ENCODE measurements at regions not wholly inside any gene's neighbourhood (a gene's known extent, or its start where the extent isn't known, plus 50 kb on each side); places are given as distances from the start of the nearest gene placed in this dataset.
"Not testable (repeated sequence)": the region's sequence is repeated elsewhere in the genome, so short reads cannot be mapped to it uniquely, and the experiment has no call there.

- no peaks in the 10 kb centered on the region for H3K4me1 ChIP-seq (ENCODE audit: control insufficient read depth, insufficient read depth, low read length)
- no peak for DNase-seq
- H3K4me3 ChIP-seq (ENCODE audit: low read length), result no peak overlapping the region
- H3K27me3 ChIP-seq (ENCODE audit: control insufficient read depth, insufficient read depth, low read length), result no peaks in the 10 kb centered on the region
- no peaks in the 10 kb centered on the region for H3K36me3 ChIP-seq (ENCODE audit: control insufficient read depth, insufficient read depth, low read length)
- no peaks in the 10 kb centered on the region for H3K9me3 ChIP-seq (ENCODE audit: control insufficient read depth, low read depth, low read length)
- 62% methylated on average over 2 of the region's 2 CpGs for WGBS (ENCODE audit: insufficient coverage, low lambda C conversion rate)
- H3K27ac ChIP-seq (ENCODE audit: low read length), result no peak overlapping the region
Observed at GRCh38 chr6:168803874-168804273, 362.9 kb downstream of the SMOC2 start.

GRCh38 chr6:168799067-168799466, 358.1 kb downstream of the SMOC2 start:
- Histone ChIP-seq H3K4me3 (ENCODE audit: low read length) (no peak overlapping the region), H3K27me3 (ENCODE audit: control insufficient read depth, insufficient read depth, low read length) (no peaks in the 10 kb centered on the region), H3K36me3 (ENCODE audit: control insufficient read depth, insufficient read depth, low read length) (no peaks in the 10 kb centered on the region), H3K9me3 (ENCODE audit: control insufficient read depth, low read depth, low read length) (no peaks in the 10 kb centered on the region), H3K27ac (ENCODE audit: low read length) (no peak overlapping the region), H3K4me1 (ENCODE audit: control insufficient read depth, insufficient read depth, low read length) (no peaks in the 10 kb centered on the region)
- no CpG with 5 or more reads among the region's 5 CpGs for WGBS (ENCODE audit: insufficient coverage, low lambda C conversion rate)
- DNase-seq, result no peak

- Histone ChIP-seq H3K36me3 (ENCODE audit: control insufficient read depth, insufficient read depth, low read length) (no peaks in the 10 kb centered on the region), H3K4me1 (ENCODE audit: control insufficient read depth, insufficient read depth, low read length) (no peaks in the 10 kb centered on the region), H3K4me3 (ENCODE audit: low read length) (no peak overlapping the region), H3K9me3 (ENCODE audit: control insufficient read depth, low read depth, low read length) (no peaks in the 10 kb centered on the region), H3K27me3 (ENCODE audit: control insufficient read depth, insufficient read depth, low read length) (no peaks in the 10 kb centered on the region), H3K27ac (ENCODE audit: low read length) (no peak overlapping the region)
- DNase-seq, result no peak
- WGBS (ENCODE audit: insufficient coverage, low lambda C conversion rate), result no CpG with 5 or more reads among the region's 8 CpGs
Observed at GRCh38 chr6:168796106-168796505, 355.1 kb downstream of the SMOC2 start.

GRCh38 chr6:168795611-168796010, 354.6 kb downstream of the SMOC2 start:
- not testable (repeated sequence) for H3K27me3 ChIP-seq (ENCODE audit: control insufficient read depth, insufficient read depth, low read length); H3K4me3 ChIP-seq (ENCODE audit: low read length); H3K4me1 ChIP-seq (ENCODE audit: control insufficient read depth, insufficient read depth, low read length); H3K36me3 ChIP-seq (ENCODE audit: control insufficient read depth, insufficient read depth, low read length); H3K27ac ChIP-seq (ENCODE audit: low read length); H3K9me3 ChIP-seq (ENCODE audit: control insufficient read depth, low read depth, low read length); DNase-seq
- no CpG with 5 or more reads among the region's 12 CpGs for WGBS (ENCODE audit: insufficient coverage, low lambda C conversion rate)

- DNase-seq, result no peak
- Histone ChIP-seq H3K4me3 (ENCODE audit: low read length) (no peak overlapping the region), H3K36me3 (ENCODE audit: control insufficient read depth, insufficient read depth, low read length) (no peaks in the 10 kb centered on the region), H3K27ac (ENCODE audit: low read length) (no peak overlapping the region), H3K9me3 (ENCODE audit: control insufficient read depth, low read depth, low read length) (no peaks in the 10 kb centered on the region), H3K4me1 (ENCODE audit: control insufficient read depth, insufficient read depth, low read length) (no peaks in the 10 kb centered on the region), H3K27me3 (ENCODE audit: control insufficient read depth, insufficient read depth, low read length) (peaks cover 5% of the 10 kb centered on the region)
- WGBS (ENCODE audit: insufficient coverage, low lambda C conversion rate), result no CpG with 5 or more reads among the region's 12 CpGs
Observed at GRCh38 chr6:168794491-168794890, 353.5 kb downstream of the SMOC2 start.

GRCh38 chr6:168793649-168794048, 352.7 kb downstream of the SMOC2 start:
- Histone ChIP-seq H3K27me3 (ENCODE audit: control insufficient read depth, insufficient read depth, low read length) (peaks cover 5% of the 10 kb centered on the region), H3K36me3 (ENCODE audit: control insufficient read depth, insufficient read depth, low read length) (no peaks in the 10 kb centered on the region), H3K27ac (ENCODE audit: low read length) (no peak overlapping the region), H3K4me1 (ENCODE audit: control insufficient read depth, insufficient read depth, low read length) (no peaks in the 10 kb centered on the region), H3K4me3 (ENCODE audit: low read length) (no peak overlapping the region), H3K9me3 (ENCODE audit: control insufficient read depth, low read depth, low read length) (no peaks in the 10 kb centered on the region)
- no CpG with 5 or more reads among the region's 6 CpGs for WGBS (ENCODE audit: insufficient coverage, low lambda C conversion rate)
- no peak for DNase-seq

GRCh38 chr6:168791917-168792316, 350.9 kb downstream of the SMOC2 start:
- no peaks in the 10 kb centered on the region for H3K9me3 ChIP-seq (ENCODE audit: control insufficient read depth, low read depth, low read length)
- DNase-seq, result no peak
- H3K27ac ChIP-seq (ENCODE audit: low read length), result no peak overlapping the region
- no peak overlapping the region for H3K4me3 ChIP-seq (ENCODE audit: low read length)
- H3K36me3 ChIP-seq (ENCODE audit: control insufficient read depth, insufficient read depth, low read length), result no peaks in the 10 kb centered on the region
- no CpG with 5 or more reads among the region's 4 CpGs for whole genome bisulfite sequencing (ENCODE audit: insufficient coverage, low lambda C conversion rate)
- H3K27me3 ChIP-seq (ENCODE audit: control insufficient read depth, insufficient read depth, low read length), result peaks cover 5% of the 10 kb centered on the region
- no peaks in the 10 kb centered on the region for H3K4me1 ChIP-seq (ENCODE audit: control insufficient read depth, insufficient read depth, low read length)

- DNase-seq, result no peak
- H3K4me1 ChIP-seq (ENCODE audit: control insufficient read depth, insufficient read depth, low read length), result no peaks in the 10 kb centered on the region
- peaks cover 5% of the 10 kb centered on the region for H3K27me3 ChIP-seq (ENCODE audit: control insufficient read depth, insufficient read depth, low read length)
- no peak overlapping the region for H3K4me3 ChIP-seq (ENCODE audit: low read length)
- H3K9me3 ChIP-seq (ENCODE audit: control insufficient read depth, low read depth, low read length), result no peaks in the 10 kb centered on the region
- no CpG with 5 or more reads among the region's 10 CpGs for WGBS (ENCODE audit: insufficient coverage, low lambda C conversion rate)
- H3K27ac ChIP-seq (ENCODE audit: low read length), result no peak overlapping the region
- no peaks in the 10 kb centered on the region for H3K36me3 ChIP-seq (ENCODE audit: control insufficient read depth, insufficient read depth, low read length)
Observed at GRCh38 chr6:168789699-168790098, 348.7 kb downstream of the SMOC2 start.

GRCh38 chr6:168785720-168786511, 344.9 kb downstream of the SMOC2 start:
- Histone ChIP-seq H3K9me3 (ENCODE audit: control insufficient read depth, low read depth, low read length) (no peaks in the 10 kb centered on the region), H3K27me3 (ENCODE audit: control insufficient read depth, insufficient read depth, low read length) (peaks cover 5% of the 10 kb centered on the region), H3K36me3 (ENCODE audit: control insufficient read depth, insufficient read depth, low read length) (no peaks in the 10 kb centered on the region), H3K4me3 (ENCODE audit: low read length) (no peak overlapping the region), H3K27ac (ENCODE audit: low read length) (no peak overlapping the region), H3K4me1 (ENCODE audit: control insufficient read depth, insufficient read depth, low read length) (no peaks in the 10 kb centered on the region)
- WGBS (ENCODE audit: insufficient coverage, low lambda C conversion rate), result 59% methylated on average over 3 of the region's 10 CpGs
- no peak for DNase-seq

GRCh38 chr6:168784426-168784825, 343.4 kb downstream of the SMOC2 start:
- Histone ChIP-seq H3K4me1 (ENCODE audit: control insufficient read depth, insufficient read depth, low read length) (no peaks in the 10 kb centered on the region), H3K27ac (ENCODE audit: low read length) (no peak overlapping the region), H3K9me3 (ENCODE audit: control insufficient read depth, low read depth, low read length) (no peaks in the 10 kb centered on the region), H3K27me3 (ENCODE audit: control insufficient read depth, insufficient read depth, low read length) (no peaks in the 10 kb centered on the region), H3K36me3 (ENCODE audit: control insufficient read depth, insufficient read depth, low read length) (no peaks in the 10 kb centered on the region), H3K4me3 (ENCODE audit: low read length) (no peak overlapping the region)
- no peak for DNase-seq
- no CpG with 5 or more reads among the region's 14 CpGs for WGBS (ENCODE audit: insufficient coverage, low lambda C conversion rate)

- DNase-seq, result no peak
- H3K4me1 ChIP-seq (ENCODE audit: control insufficient read depth, insufficient read depth, low read length), result no peaks in the 10 kb centered on the region
- no peaks in the 10 kb centered on the region for H3K9me3 ChIP-seq (ENCODE audit: control insufficient read depth, low read depth, low read length)
- no peaks in the 10 kb centered on the region for H3K27me3 ChIP-seq (ENCODE audit: control insufficient read depth, insufficient read depth, low read length)
- H3K36me3 ChIP-seq (ENCODE audit: control insufficient read depth, insufficient read depth, low read length), result no peaks in the 10 kb centered on the region
- no CpG with 5 or more reads among the region's 11 CpGs for WGBS (ENCODE audit: insufficient coverage, low lambda C conversion rate)
- no peak overlapping the region for H3K27ac ChIP-seq (ENCODE audit: low read length)
- no peak overlapping the region for H3K4me3 ChIP-seq (ENCODE audit: low read length)
Observed at GRCh38 chr6:168783720-168784119, 342.7 kb downstream of the SMOC2 start.
